ENCODE measurements at regions not wholly inside any gene's neighbourhood (a gene's known extent, or its start where the extent isn't known, plus 50 kb on each side); places are given as distances from the start of the nearest gene placed in this dataset.

GRCh38 chr1:65039508-65039907 is 73.2 kb upstream of the JAK1 start:
- TF ChIP-seq CTCF (IDR thresholded peaks at IDR 0.05) (no peak), POLR2A (IDR thresholded peaks at IDR 0.05; ENCODE audit: low read depth) (no peak), POLR2AphosphoS5 (IDR thresholded peaks at IDR 0.05) (no peak), EP300 (IDR thresholded peaks at IDR 0.05) (no peak)
